Ovary (tissue), 3 donors: ENCODE measurements at regions not wholly inside any gene's neighbourhood (a gene's known extent, or its start where the extent isn't known, plus 50 kb on each side); places are given as distances from the start of the nearest gene placed in this dataset.
A peak's percentile ranks its signal among the peaks of the same experiment; 100 is the strongest.

Experiments
- POLR2A ChIP-seq: fragments of 450-650 bp; IDR thresholded peaks from one replicate; pipeline ENCODE4 v1.6.1; 2017; ENCODE audit warnings: antibody characterized with exemption, mild to moderate bottlenecking, moderate library complexity
- TF ChIP-seq, protein P1 (sequence below), 3 donors: fragments of 450-650 bp in 2 of 3; fragments of 200-600 bp in 1 of 3; IDR thresholded peaks; one replicate each; pipeline versions ENCODE4 v1.5.1 to v1.8.0; 2016 to 2022; ENCODE audit warnings: antibody characterized with exemption in 3 of 3, mild to moderate bottlenecking in 1 of 3
- donor health status: DM: no; HTN: no; CAD: no.

DNA sequence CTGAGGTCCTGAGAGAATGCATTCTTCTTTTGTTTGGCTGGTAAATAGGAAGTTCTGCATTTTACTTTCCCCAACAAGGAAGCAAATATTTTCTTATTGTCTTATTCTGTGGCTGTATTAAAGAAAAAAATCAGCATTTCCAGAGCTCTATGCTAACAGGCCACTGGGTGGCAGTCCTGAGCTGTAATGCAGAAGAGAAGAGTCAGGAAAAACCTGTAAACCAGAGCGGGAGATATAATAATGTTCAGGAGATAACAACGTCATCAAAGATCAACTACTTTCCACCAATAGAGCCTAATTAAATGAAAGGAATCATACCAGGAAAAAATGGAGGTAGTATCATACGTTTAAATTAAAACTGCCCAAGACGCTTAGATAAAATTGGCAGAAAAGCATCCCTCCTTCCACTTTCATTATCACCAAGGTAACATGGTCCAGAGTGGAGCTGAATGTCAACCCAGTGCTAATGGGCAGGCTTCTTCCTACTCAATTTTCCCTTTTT lies 55.6 kb upstream of the CARMIL1 start:
- TF ChIP-seq POLR2A = no peak
- TF ChIP-seq, protein P1, sequence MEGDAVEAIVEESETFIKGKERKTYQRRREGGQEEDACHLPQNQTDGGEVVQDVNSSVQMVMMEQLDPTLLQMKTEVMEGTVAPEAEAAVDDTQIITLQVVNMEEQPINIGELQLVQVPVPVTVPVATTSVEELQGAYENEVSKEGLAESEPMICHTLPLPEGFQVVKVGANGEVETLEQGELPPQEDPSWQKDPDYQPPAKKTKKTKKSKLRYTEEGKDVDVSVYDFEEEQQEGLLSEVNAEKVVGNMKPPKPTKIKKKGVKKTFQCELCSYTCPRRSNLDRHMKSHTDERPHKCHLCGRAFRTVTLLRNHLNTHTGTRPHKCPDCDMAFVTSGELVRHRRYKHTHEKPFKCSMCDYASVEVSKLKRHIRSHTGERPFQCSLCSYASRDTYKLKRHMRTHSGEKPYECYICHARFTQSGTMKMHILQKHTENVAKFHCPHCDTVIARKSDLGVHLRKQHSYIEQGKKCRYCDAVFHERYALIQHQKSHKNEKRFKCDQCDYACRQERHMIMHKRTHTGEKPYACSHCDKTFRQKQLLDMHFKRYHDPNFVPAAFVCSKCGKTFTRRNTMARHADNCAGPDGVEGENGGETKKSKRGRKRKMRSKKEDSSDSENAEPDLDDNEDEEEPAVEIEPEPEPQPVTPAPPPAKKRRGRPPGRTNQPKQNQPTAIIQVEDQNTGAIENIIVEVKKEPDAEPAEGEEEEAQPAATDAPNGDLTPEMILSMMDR (IDR thresholded peaks at IDR 0.05) = peak; percentile 80 to 92 (median 90)
